HG02610 (cell line): ENCODE measurements at regions not wholly inside any gene's neighbourhood (a gene's known extent, or its start where the extent isn't known, plus 50 kb on each side); places are given as distances from the start of the nearest gene placed in this dataset.
A peak's percentile ranks its signal among the peaks of the same experiment; 100 is the strongest.

Source experiments
- ATAC-seq: cut with Tn5 transposase; IDR thresholded peaks from one replicate; pipeline ENCODE4 v1.9.1; 2021; ENCODE audit warnings: mild to moderate bottlenecking, moderate library complexity; ENCODE audit not compliant: unreplicated experiment

DNA sequence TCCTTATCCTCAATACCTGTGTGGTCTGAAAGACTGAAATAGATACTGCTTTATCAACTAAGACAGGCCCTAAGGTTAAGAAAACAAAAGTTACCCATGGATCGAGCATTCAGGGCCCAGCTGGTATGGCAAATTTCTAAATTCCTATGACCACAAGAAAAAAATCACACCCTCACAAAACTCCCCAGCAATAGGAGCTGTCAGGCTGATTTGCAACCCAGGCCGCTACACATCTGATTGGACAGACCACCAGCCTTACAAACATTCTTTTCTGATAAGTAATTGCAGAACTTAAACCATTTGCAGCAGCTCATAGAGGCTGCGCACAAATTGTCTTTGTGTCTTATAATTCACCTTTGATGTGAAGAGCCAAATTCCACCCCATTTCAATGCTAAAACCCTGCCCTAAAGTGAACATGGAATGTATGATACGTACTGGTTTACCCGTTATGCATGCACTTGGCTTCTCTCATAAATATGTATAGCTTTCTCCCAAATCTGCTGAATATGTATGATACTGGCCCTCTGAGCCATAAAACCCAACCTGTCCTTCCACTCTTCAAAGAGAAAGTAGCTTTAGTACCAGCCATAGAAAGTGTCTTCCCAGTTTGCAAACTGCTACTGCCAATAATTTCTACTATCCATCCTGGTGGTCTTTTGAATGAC, 842.5 kb downstream of the GRID1 start:
- ATAC-seq: no peak

DNA sequence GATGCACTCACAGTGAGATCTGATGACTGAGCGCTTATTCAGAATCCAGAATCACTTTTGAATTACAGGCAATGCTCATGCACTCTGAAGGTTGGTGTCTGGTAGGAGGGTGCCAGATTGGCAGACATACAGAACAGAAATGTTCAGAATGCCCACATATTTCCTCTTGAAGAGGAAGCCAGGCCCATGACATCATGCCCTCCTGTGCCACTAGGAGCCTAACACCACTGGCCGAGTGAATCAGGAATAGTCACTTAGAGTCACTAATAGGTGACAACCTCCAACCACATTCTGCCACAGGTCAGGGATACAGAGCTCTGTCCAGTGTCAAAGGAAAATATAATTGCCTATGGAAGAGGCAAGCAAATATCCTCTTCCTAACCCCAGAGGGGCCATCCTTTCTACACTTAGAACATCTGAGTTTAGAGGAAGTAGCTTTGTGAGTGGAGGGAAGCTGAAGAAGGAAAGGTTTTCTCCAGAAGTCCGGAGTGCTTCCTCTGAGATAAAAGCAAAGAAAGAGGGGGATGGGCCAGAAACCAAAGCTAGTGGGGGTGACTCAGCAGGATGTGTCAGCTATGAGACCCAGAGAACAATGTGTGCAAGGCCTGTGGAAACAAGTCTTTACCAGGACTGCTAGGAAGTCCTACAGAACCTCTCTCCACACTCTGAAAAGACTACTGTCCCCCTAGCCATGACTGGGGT, 838.8 kb downstream of the GRID1 start:
- no peak for ATAC-seq

DNA sequence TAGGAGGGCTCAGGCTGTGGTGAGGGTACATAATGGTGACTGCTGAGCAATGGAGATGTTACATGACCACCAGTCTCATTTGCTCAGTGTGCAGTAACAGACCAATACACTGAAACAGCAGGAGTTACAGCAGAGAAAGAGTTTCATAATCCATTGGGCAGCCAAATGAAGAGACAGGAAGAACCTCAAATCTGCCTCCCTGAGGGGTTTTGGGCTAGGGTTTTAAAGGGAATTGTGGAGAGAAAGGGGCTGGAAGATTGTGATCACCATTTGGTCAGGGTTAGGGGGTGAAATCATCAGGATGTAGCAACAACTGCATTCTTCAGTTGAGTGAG, 838.3 kb downstream of the GRID1 start:
- ATAC-seq: no peak

GRCh38 chr10:85531706-85532105, 834.9 kb downstream of the GRID1 start:
- no peak for ATAC-seq

GRCh38 chr10:85532773-85533172, 833.8 kb downstream of the GRID1 start:
- ATAC-seq: no peak

DNA sequence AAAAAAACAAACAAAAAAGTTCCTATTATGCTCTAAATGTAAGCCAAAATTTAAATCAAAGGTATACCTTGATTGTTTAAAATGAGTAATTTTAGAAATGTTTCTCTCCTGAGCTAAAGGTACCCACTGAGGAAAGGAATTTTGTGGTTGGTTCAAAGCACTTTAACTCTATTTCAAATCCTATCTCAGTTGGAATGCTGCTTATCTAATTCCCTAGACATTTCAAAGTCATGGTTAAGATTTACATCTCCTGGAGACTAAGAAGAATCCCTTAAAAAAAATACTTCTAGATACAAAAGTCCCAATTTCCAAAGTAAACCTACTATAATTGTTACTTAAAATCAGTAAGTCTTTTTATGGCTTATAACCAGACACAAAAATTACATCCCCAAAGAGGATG, 830.7 kb downstream of the GRID1 start:
- no peak for ATAC-seq

GRCh38 chr10:85537561-85537960, 829.0 kb downstream of the GRID1 start:
- ATAC-seq: no peak

GRCh38 chr10:85538601-85539000, 828.0 kb downstream of the GRID1 start:
- no peak for ATAC-seq

DNA sequence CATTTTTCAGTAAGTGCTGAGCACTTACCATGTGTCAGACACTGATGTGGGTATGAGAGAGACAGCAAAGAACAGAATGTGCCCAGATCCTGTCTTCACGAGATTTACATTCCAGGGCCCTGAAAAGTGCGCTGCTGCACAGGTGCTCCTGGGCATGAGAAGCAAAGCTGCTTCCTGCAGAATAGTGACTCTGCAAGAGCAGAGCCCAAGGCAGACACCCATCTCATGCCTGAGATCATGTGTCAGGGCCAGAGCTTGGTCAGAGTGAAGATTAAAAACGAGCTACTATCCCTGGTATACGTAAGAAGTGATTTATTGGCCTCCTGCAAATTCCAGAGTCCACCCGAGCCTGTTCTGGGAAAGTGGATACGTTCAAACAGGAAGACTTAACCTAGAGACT, 824.4 kb downstream of the GRID1 start:
- no peak for ATAC-seq

GRCh38 chr10:85542936-85543730, 823.5 kb downstream of the GRID1 start:
- no peak for ATAC-seq

GRCh38 chr10:85544956-85545355, 821.6 kb downstream of the GRID1 start:
- ATAC-seq: no peak

DNA sequence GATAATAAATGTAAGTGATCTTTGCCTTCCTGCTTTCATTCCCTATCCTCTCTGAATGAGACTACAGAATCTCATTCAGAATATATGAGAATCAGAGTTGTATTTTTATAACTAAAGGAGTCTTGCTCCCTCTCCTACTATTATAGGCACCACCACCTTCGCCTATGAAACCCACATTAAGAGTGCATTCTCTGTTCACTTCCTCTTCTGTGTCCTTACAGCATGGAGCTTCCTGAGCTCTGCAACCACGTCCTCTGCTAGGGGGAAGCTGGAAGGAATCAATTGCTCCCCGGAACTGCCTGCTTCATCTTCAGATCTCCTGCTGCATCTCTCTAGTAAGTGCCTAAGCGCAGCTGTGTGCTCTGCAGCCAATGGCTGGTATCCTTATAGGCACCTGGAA, 820.7 kb downstream of the GRID1 start:
- no peak for ATAC-seq

DNA sequence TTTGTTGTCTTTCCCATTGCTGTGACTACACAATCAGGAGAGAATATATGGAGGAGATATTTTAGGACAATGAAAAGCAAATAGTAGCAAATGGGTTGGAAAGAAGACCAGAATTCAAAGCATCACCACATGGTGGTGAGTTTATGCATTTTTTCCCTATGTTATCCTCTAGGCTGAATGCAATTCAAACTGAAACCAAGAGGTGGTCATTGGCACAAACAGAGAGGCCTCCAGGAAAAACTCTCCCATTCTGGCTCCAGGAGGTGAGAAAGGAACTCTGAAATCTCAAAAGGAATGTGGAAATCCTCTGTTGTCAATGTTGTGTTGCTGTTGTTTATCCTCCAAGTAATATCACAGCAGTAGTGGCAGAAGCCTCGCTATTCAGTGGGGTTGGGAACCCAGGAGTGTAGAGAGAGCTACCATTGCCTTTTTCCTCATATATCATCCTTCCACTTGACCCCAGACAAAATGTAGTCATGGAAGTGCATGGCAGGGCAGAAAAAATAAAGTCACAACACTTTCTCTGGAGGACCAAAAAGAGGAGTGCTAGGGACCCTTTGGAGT, 819.1 kb downstream of the GRID1 start:
- peak; percentile 18 for ATAC-seq

DNA sequence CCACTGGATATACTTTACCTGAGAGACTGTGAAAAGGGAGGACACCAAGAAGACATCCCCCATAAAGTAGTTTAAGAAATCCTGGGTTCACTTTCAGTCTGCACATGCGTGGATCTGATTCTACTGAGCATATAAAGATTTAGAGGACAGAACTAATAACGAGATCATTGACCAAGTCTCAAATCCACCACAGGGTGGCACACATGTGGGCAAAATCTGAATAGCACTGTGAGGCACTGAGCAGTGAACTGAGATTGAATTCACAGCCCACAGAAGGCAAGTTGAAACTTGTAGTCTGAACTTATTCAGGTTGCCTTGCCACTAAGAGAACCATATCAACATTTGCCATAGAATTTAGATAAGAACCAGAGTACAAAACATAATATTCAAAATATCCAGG, 818.6 kb downstream of the GRID1 start:
- ATAC-seq: peak; percentile 89
